GM12873 (cell line): ENCODE measurements at regions not wholly inside any gene's neighbourhood (a gene's known extent, or its start where the extent isn't known, plus 50 kb on each side); places are given as distances from the start of the nearest gene placed in this dataset.

Experiments used
- TF ChIP-seq, protein P1 (sequence below): IDR thresholded peaks from 2 replicates; pipeline ENCODE4 v1.5.1; 2012; ENCODE audit warnings: low read depth, mild to moderate bottlenecking, moderate library complexity, low read length, control low read depth; ENCODE audit not compliant: insufficient read depth; ENCODE audit errors: missing control alignments

- TF ChIP-seq, protein P1, sequence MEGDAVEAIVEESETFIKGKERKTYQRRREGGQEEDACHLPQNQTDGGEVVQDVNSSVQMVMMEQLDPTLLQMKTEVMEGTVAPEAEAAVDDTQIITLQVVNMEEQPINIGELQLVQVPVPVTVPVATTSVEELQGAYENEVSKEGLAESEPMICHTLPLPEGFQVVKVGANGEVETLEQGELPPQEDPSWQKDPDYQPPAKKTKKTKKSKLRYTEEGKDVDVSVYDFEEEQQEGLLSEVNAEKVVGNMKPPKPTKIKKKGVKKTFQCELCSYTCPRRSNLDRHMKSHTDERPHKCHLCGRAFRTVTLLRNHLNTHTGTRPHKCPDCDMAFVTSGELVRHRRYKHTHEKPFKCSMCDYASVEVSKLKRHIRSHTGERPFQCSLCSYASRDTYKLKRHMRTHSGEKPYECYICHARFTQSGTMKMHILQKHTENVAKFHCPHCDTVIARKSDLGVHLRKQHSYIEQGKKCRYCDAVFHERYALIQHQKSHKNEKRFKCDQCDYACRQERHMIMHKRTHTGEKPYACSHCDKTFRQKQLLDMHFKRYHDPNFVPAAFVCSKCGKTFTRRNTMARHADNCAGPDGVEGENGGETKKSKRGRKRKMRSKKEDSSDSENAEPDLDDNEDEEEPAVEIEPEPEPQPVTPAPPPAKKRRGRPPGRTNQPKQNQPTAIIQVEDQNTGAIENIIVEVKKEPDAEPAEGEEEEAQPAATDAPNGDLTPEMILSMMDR, result no peak
Measured at GRCh38 chr4:188372829-188373228, 233.6 kb downstream of the TRIML1 start.

GRCh38 chr4:188374871-188375270 lies 235.6 kb downstream of the TRIML1 start:
- TF ChIP-seq, protein P1, result no peak

DNA sequence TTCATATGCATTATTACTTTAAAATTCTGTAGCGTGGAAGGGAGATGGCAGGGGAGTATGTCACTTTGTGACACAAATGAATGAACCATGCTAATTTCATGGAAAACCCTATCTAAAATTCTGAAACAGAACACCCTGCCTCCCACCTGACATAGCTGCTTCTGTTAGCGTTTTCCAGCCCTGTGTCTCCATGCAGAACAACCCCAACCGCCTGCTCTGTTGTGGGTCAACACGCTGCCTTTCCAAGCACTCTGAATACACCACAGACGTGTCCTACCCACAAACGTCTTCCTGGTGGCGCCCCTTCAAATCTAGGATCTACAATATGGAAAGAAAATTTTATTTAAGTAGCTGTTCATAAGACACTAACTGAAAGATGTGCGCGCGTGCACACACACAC lies 238.6 kb downstream of the TRIML1 start:
- TF ChIP-seq, protein P1, result no peak

- TF ChIP-seq, protein P1, result no peak
Measured at GRCh38 chr4:188383180-188383579, 243.9 kb downstream of the TRIML1 start.

DNA sequence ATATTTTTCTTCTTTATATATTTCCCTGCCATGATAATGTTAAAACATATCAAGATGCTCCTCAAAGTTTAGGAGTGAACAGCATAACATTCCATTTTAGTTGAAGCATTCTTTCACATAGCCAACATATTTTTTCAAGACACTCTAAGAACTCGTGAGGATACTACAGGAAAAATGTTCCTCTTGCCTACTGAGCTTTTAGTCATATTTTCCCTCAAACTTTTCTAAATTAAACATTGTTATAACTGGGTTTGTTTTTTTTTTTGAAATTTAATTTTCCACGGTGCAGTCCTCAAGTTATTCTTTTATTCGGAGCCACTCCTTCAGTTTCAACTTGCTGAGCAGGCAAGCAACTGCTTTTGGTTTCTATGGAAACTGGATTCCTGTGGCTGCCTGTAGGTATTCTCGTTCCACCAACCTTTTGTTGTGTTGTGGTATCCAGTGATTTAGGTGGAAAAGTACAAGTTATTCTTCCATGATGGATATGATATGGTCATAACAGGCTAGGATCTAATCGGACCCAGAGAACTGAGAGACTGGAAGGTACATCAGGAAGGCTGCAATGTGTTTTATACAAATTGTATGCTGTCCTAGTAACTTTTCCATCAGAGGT lies 248.0 kb downstream of the TRIML1 start:
- TF ChIP-seq, protein P1, result no peak

DNA sequence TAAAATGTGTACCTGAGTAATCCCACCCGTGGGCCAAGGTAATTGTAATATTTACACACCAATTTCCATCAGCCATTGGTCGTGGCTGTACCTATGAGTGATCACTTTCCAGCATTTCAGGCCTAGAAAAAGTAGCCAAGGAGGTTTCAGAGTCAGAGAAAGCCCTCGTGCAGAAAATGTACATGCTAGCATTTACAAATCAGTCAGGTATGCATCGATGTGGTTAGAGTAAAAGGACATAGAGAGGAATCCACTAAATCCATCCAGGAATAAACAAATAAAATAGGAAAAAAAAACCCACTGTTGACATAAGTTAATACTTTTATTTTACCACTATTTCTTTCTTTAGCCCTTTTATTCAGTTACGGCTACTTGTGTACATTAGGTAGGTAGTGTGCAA lies 256.8 kb downstream of the TRIML1 start:
- TF ChIP-seq, protein P1, result no peak

DNA sequence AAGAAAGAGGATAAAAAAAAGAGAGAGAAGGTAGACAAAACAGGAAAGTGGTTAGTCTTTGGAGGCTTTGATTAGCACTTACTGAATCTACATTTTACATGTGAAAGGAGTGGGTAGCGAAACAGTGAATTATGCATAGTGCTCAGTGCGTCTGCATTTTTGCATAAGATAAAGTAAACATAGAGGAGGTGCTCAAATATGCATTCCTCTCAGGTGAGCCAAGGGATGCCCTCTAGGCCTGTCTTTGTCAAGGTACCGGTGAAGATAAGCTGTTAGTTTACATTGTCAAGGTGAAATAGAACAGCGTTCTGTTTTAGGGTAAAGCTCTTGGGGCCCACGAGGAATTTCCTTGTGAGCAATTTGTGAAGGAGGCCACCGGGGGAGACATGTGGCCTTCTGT lies 260.6 kb downstream of the TRIML1 start:
- TF ChIP-seq, protein P1, result no peak
